ENCODE measurements at regions not wholly inside any gene's neighbourhood (a gene's known extent, or its start where the extent isn't known, plus 50 kb on each side); places are given as distances from the start of the nearest gene placed in this dataset.

- no peaks in the 10 kb centered on the region for H3K79me2 ChIP-seq (ENCODE audit: control insufficient read depth, insufficient read depth, low read length)
- TF ChIP-seq EZH2 (IDR thresholded peaks at IDR 0.05; ENCODE audit: low read length, missing control alignments) = no peak
- TF ChIP-seq CTCF (conservative IDR thresholded peaks at IDR 0.05 in 1 of 2, IDR thresholded peaks at IDR 0.05 in 1 of 2; ENCODE audit: low read depth in 1 of 2, low read length in 2 of 2) = no peak
- no peak overlapping the region for H3K27ac ChIP-seq (ENCODE audit: insufficient read depth, low read length)
- H3K4me3 ChIP-seq (replicated peaks in 1 of 4; ENCODE audit: control extremely low read depth in 1 of 4, insufficient read depth in 1 of 4, low read depth in 3 of 4, low read length in 4 of 4) = no peak overlapping the region
- no peaks in the 10 kb centered on the region for H3K27me3 ChIP-seq (ENCODE audit: control insufficient read depth, insufficient read depth, low read length)
- H3K4me2 ChIP-seq (ENCODE audit: extremely low read depth, insufficient read depth, low read length) = no peak overlapping the region
- DNase-seq (ENCODE audit: low read depth in 2 of 2) = no peak
- no peak overlapping the region for H2AFZ ChIP-seq (ENCODE audit: low read length)
- no peaks in the 10 kb centered on the region for H4K20me1 ChIP-seq (ENCODE audit: control insufficient read depth, extremely low read depth, insufficient read depth, low read length)
- H3K9me3 ChIP-seq (ENCODE audit: control insufficient read depth, insufficient read depth, low read depth, low read length) = no peaks in the 10 kb centered on the region
- H3K36me3 ChIP-seq (ENCODE audit: control insufficient read depth, insufficient read depth, low read length) = no peaks in the 10 kb centered on the region
- H3K9ac ChIP-seq (ENCODE audit: insufficient read depth, low read length) = no peak overlapping the region
- no peaks in the 10 kb centered on the region for H3K4me1 ChIP-seq (ENCODE audit: control insufficient read depth, extremely low read depth, insufficient read depth, low read length)
Observed at GRCh38 chr17:22704674-22705073, 1012.4 kb downstream of the KCNJ18 start.

GRCh38 chr17:22707626-22708025, 1015.3 kb downstream of the KCNJ18 start:
- no peaks in the 10 kb centered on the region for H3K27me3 ChIP-seq (ENCODE audit: control insufficient read depth, insufficient read depth, low read length)
- no peak for TF ChIP-seq CTCF (conservative IDR thresholded peaks at IDR 0.05 in 1 of 2, IDR thresholded peaks at IDR 0.05 in 1 of 2; ENCODE audit: low read depth in 1 of 2, low read length in 2 of 2)
- no peak for TF ChIP-seq EZH2 (IDR thresholded peaks at IDR 0.05; ENCODE audit: low read length, missing control alignments)
- H3K9me3 ChIP-seq (ENCODE audit: control insufficient read depth, insufficient read depth, low read depth, low read length) = no peaks in the 10 kb centered on the region
- H3K27ac ChIP-seq (ENCODE audit: insufficient read depth, low read length) = no peak overlapping the region
- H3K36me3 ChIP-seq (ENCODE audit: control insufficient read depth, insufficient read depth, low read length) = no peaks in the 10 kb centered on the region
- no peak overlapping the region for H2AFZ ChIP-seq (ENCODE audit: low read length)
- DNase-seq (ENCODE audit: low read depth in 2 of 2) = no peak
- no peaks in the 10 kb centered on the region for H4K20me1 ChIP-seq (ENCODE audit: control insufficient read depth, extremely low read depth, insufficient read depth, low read length)
- H3K4me3 ChIP-seq (replicated peaks in 1 of 4; ENCODE audit: control extremely low read depth in 1 of 4, insufficient read depth in 1 of 4, low read depth in 3 of 4, low read length in 4 of 4) = no peak overlapping the region
- H3K4me1 ChIP-seq (ENCODE audit: control insufficient read depth, extremely low read depth, insufficient read depth, low read length) = no peaks in the 10 kb centered on the region
- no peak overlapping the region for H3K4me2 ChIP-seq (ENCODE audit: extremely low read depth, insufficient read depth, low read length)
- no peak overlapping the region for H3K9ac ChIP-seq (ENCODE audit: insufficient read depth, low read length)
- no peaks in the 10 kb centered on the region for H3K79me2 ChIP-seq (ENCODE audit: control insufficient read depth, insufficient read depth, low read length)

GRCh38 chr17:22717211-22717610, 1024.9 kb downstream of the KCNJ18 start:
- Histone ChIP-seq H3K4me3 (replicated peaks in 1 of 4; ENCODE audit: control extremely low read depth in 1 of 4, insufficient read depth in 1 of 4, low read depth in 3 of 4, low read length in 4 of 4) (no peak overlapping the region), H3K4me1 (ENCODE audit: control insufficient read depth, extremely low read depth, insufficient read depth, low read length) (no peaks in the 10 kb centered on the region), H2AFZ (ENCODE audit: low read length) (no peak overlapping the region), H3K4me2 (ENCODE audit: extremely low read depth, insufficient read depth, low read length) (no peak overlapping the region), H3K27ac (ENCODE audit: insufficient read depth, low read length) (no peak overlapping the region), H3K36me3 (ENCODE audit: control insufficient read depth, insufficient read depth, low read length) (no peaks in the 10 kb centered on the region), H3K79me2 (ENCODE audit: control insufficient read depth, insufficient read depth, low read length) (no peaks in the 10 kb centered on the region), H3K9me3 (ENCODE audit: control insufficient read depth, insufficient read depth, low read depth, low read length) (no peaks in the 10 kb centered on the region), H3K27me3 (ENCODE audit: control insufficient read depth, insufficient read depth, low read length) (no peaks in the 10 kb centered on the region), H3K9ac (ENCODE audit: insufficient read depth, low read length) (no peak overlapping the region), H4K20me1 (ENCODE audit: control insufficient read depth, extremely low read depth, insufficient read depth, low read length) (no peaks in the 10 kb centered on the region)
- no peak for TF ChIP-seq CTCF (conservative IDR thresholded peaks at IDR 0.05 in 1 of 2, IDR thresholded peaks at IDR 0.05 in 1 of 2; ENCODE audit: low read depth in 1 of 2, low read length in 2 of 2)
- no peak for TF ChIP-seq EZH2 (IDR thresholded peaks at IDR 0.05; ENCODE audit: low read length, missing control alignments)
- DNase-seq (ENCODE audit: low read depth in 2 of 2) = no peak
